WTC11 (cell line): ENCODE measurements at regions not wholly inside any gene's neighbourhood (a gene's known extent, or its start where the extent isn't known, plus 50 kb on each side); places are given as distances from the start of the nearest gene placed in this dataset.

Source experiments
- ATF1 ChIP-seq: sonication (generic); formaldehyde crosslinking; IDR thresholded peaks from 2 replicates; pipeline ENCODE4 v1.8.1; 2023; ENCODE audit warnings: mild to moderate bottlenecking, moderate library complexity, missing genetic modification reagents
- FOXJ3 ChIP-seq: sonication (generic); formaldehyde crosslinking; IDR thresholded peaks from 2 replicates; pipeline ENCODE4 v1.9.0; 2021; ENCODE audit warnings: missing genetic modification reagents, mild to moderate bottlenecking, borderline replicate concordance
- NFYB ChIP-seq: sonication (generic); formaldehyde crosslinking; conservative IDR thresholded peaks from 2 replicates; pipeline ENCODE4 v1.8.0; 2022; ENCODE audit warnings: low read depth, missing genetic modification reagents
- NR1H2 ChIP-seq: sonication (generic); formaldehyde crosslinking; IDR thresholded peaks from 2 replicates; pipeline ENCODE4 v1.9.0; 2021; ENCODE audit warnings: mild to moderate bottlenecking, moderate library complexity, missing genetic modification reagents
- NR2C2 ChIP-seq: sonication (generic); formaldehyde crosslinking; IDR thresholded peaks from 2 replicates; pipeline ENCODE4 v1.8.0; 2022; ENCODE audit warnings: mild to moderate bottlenecking, missing genetic modification reagents
- PRRX2 ChIP-seq: fragments of 250-450 bp; sonication (Bioruptor Pico); IDR thresholded peaks from 2 replicates; pipeline ENCODE4 v1.8.0; 2021; ENCODE audit warnings: mild to moderate bottlenecking
- SMAD3 ChIP-seq: sonication (generic); formaldehyde crosslinking; IDR thresholded peaks from 2 replicates; pipeline ENCODE4 v1.8.0; 2022; ENCODE audit warnings: missing genetic modification reagents, mild to moderate bottlenecking, borderline replicate concordance
- TEAD1 ChIP-seq: sonication (generic); formaldehyde crosslinking; IDR thresholded peaks from 2 replicates; pipeline ENCODE4 v1.8.0; 2022; ENCODE audit warnings: mild to moderate bottlenecking, missing genetic modification reagents
- ZBTB21 ChIP-seq: sonication (generic); formaldehyde crosslinking; IDR thresholded peaks from 2 replicates; pipeline ENCODE4 v1.8.1; 2023; ENCODE audit warnings: mild to moderate bottlenecking, missing genetic modification reagents, borderline replicate concordance
- TF ChIP-seq, protein P1 (sequence below): sonication (generic); formaldehyde crosslinking; IDR thresholded peaks from 2 replicates; pipeline ENCODE4 v1.8.0; 2022; ENCODE audit warnings: mild to moderate bottlenecking, missing genetic modification reagents
- TF ChIP-seq, protein P2 (sequence below): fragments of 200-600 bp; IDR thresholded peaks from 2 replicates; pipeline ENCODE4 v1.8.0; 2022; ENCODE audit warnings: antibody characterized with exemption
- TF ChIP-seq, protein P3 (sequence below): sonication (generic); formaldehyde crosslinking; IDR thresholded peaks from 2 replicates; pipeline ENCODE4 v1.8.1; 2022; ENCODE audit warnings: low read depth, mild to moderate bottlenecking, moderate library complexity, missing genetic modification reagents, borderline replicate concordance
- TF ChIP-seq, protein P4 (sequence below): sonication (generic); formaldehyde crosslinking; IDR thresholded peaks from 2 replicates; pipeline ENCODE4 v1.8.1; 2023; ENCODE audit warnings: mild to moderate bottlenecking, missing genetic modification reagents, borderline replicate concordance

DNA sequence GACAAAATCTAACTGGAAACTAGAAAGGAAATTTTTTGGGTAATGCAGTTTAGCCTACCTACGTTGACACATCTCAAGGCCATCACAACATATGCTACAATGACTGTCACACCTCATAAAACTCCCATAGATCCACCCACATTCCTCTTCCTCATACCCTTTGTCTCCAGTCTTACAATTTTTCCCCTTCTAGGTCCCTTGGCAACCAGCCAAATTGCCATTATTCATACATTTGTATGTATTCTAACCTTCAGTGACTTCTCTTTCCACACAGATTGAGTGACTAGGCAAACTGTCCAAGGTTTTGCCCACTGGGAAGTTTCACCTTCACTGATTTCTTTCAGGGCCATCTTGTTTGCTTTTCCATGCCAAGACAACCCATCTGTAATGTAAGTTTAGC, 100.5 kb upstream of the TPK1 start:
- TF ChIP-seq, protein P1, sequence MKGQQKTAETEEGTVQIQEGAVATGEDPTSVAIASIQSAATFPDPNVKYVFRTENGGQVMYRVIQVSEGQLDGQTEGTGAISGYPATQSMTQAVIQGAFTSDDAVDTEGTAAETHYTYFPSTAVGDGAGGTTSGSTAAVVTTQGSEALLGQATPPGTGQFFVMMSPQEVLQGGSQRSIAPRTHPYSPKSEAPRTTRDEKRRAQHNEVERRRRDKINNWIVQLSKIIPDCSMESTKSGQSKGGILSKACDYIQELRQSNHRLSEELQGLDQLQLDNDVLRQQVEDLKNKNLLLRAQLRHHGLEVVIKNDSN = no peak
- TF ChIP-seq NFYB = no peak
- no peak for TF ChIP-seq ZBTB21 (CRISPR knock-in tag)
- no peak for TF ChIP-seq FOXJ3 (CRISPR knock-in tag)
- TF ChIP-seq, protein P2, sequence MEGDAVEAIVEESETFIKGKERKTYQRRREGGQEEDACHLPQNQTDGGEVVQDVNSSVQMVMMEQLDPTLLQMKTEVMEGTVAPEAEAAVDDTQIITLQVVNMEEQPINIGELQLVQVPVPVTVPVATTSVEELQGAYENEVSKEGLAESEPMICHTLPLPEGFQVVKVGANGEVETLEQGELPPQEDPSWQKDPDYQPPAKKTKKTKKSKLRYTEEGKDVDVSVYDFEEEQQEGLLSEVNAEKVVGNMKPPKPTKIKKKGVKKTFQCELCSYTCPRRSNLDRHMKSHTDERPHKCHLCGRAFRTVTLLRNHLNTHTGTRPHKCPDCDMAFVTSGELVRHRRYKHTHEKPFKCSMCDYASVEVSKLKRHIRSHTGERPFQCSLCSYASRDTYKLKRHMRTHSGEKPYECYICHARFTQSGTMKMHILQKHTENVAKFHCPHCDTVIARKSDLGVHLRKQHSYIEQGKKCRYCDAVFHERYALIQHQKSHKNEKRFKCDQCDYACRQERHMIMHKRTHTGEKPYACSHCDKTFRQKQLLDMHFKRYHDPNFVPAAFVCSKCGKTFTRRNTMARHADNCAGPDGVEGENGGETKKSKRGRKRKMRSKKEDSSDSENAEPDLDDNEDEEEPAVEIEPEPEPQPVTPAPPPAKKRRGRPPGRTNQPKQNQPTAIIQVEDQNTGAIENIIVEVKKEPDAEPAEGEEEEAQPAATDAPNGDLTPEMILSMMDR = no peak
- TF ChIP-seq SMAD3 (CRISPR knock-in tag) = no peak
- TF ChIP-seq NR2C2 (CRISPR knock-in tag) = no peak
- TF ChIP-seq, protein P3, sequence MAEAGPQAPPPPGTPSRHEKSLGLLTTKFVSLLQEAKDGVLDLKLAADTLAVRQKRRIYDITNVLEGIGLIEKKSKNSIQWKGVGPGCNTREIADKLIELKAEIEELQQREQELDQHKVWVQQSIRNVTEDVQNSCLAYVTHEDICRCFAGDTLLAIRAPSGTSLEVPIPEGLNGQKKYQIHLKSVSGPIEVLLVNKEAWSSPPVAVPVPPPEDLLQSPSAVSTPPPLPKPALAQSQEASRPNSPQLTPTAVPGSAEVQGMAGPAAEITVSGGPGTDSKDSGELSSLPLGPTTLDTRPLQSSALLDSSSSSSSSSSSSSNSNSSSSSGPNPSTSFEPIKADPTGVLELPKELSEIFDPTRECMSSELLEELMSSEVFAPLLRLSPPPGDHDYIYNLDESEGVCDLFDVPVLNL (CRISPR knock-in tag) = no peak
- no peak for TF ChIP-seq TEAD1 (CRISPR knock-in tag)
- TF ChIP-seq NR1H2 (CRISPR knock-in tag) = no peak
- no peak for TF ChIP-seq ATF1 (CRISPR knock-in tag)
- TF ChIP-seq, protein P4, sequence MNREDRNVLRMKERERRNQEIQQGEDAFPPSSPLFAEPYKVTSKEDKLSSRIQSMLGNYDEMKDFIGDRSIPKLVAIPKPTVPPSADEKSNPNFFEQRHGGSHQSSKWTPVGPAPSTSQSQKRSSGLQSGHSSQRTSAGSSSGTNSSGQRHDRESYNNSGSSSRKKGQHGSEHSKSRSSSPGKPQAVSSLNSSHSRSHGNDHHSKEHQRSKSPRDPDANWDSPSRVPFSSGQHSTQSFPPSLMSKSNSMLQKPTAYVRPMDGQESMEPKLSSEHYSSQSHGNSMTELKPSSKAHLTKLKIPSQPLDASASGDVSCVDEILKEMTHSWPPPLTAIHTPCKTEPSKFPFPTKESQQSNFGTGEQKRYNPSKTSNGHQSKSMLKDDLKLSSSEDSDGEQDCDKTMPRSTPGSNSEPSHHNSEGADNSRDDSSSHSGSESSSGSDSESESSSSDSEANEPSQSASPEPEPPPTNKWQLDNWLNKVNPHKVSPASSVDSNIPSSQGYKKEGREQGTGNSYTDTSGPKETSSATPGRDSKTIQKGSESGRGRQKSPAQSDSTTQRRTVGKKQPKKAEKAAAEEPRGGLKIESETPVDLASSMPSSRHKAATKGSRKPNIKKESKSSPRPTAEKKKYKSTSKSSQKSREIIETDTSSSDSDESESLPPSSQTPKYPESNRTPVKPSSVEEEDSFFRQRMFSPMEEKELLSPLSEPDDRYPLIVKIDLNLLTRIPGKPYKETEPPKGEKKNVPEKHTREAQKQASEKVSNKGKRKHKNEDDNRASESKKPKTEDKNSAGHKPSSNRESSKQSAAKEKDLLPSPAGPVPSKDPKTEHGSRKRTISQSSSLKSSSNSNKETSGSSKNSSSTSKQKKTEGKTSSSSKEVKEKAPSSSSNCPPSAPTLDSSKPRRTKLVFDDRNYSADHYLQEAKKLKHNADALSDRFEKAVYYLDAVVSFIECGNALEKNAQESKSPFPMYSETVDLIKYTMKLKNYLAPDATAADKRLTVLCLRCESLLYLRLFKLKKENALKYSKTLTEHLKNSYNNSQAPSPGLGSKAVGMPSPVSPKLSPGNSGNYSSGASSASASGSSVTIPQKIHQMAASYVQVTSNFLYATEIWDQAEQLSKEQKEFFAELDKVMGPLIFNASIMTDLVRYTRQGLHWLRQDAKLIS (CRISPR knock-in tag) = no peak
- no peak for TF ChIP-seq PRRX2 (CRISPR knock-in tag)
